Panc1 (cell line): ENCODE measurements at regions not wholly inside any gene's neighbourhood (a gene's known extent, or its start where the extent isn't known, plus 50 kb on each side); places are given as distances from the start of the nearest gene placed in this dataset.

Source experiments
- ATAC-seq: fragments of 200-7000 bp; cut with Tn5 transposase; 2 replicates; pipeline ENCODE4 v1.9.1; 2020; ENCODE audit warnings: mild to moderate bottlenecking, moderate library complexity
- BruUV-seq: library from RNA; stranded (reverse); fragments of 400-500 nt; replicated peaks from 2 replicates; lab custom pipeline; 2021; lab: Mats Ljungman, UMichigan
- CTCF ChIA-PET: fragments of 300-600 bp; sonication (Branson Sonifier 250); formaldehyde crosslinking; loops from one replicate; lab custom pipeline; 2022; ENCODE audit warnings: antibody characterized with exemption; lab: Charles Lee
- POLR2A ChIA-PET: fragments of 300-600 bp; sonication (Branson Sonifier 250); formaldehyde crosslinking; loops from one replicate; lab custom pipeline; 2022; ENCODE audit warnings: antibody characterized with exemption; lab: Charles Lee
- DNase-seq: peaks from one replicate; pipeline ENCODE4 v3.0.0-alpha.2; 2010; ENCODE audit warnings: low read depth, low spot score
- H3K27ac ChIP-seq: 2 replicates; pipeline ENCODE4 v1.5.1; 2011; ENCODE audit warnings: mild to moderate bottlenecking, low read length, inconsistent platforms
- H3K27me3 ChIP-seq: fragments of 200-500 bp; sonication (Bioruptor generic); 2 replicates; pipeline ENCODE4 v1.6.0; 2014; ENCODE audit warnings: low read length, inconsistent platforms; ENCODE audit not compliant: control insufficient read depth, insufficient read depth
- H3K36me3 ChIP-seq: fragments of 200-500 bp; sonication (Bioruptor generic); 2 replicates; pipeline ENCODE4 v1.5.1; 2014; ENCODE audit warnings: inconsistent platforms, mild to moderate bottlenecking, low read length, moderate library complexity; ENCODE audit not compliant: control insufficient read depth, insufficient read depth
- H3K4me1 ChIP-seq: 2 replicates; pipeline ENCODE4 v1.5.1; 2011; ENCODE audit warnings: inconsistent platforms, mild to moderate bottlenecking, low read length, moderate library complexity; ENCODE audit not compliant: control insufficient read depth, insufficient read depth
- H3K4me3 ChIP-seq, 2 experiments: 2 replicates each; pipeline ENCODE4 v1.5.1; 2011 to 2012; ENCODE audit warnings: low read depth in 2 of 2, low read length in 2 of 2, mild to moderate bottlenecking in 2 of 2, inconsistent platforms in 1 of 2, moderate library complexity in 1 of 2
- H3K9me3 ChIP-seq: fragments of 200-500 bp; sonication (Bioruptor generic); 2 replicates; pipeline ENCODE4 v1.5.1; 2014; ENCODE audit warnings: low read depth, mild to moderate bottlenecking, inconsistent platforms, low read length, moderate library complexity; ENCODE audit not compliant: control insufficient read depth, insufficient read depth
- POLR2AphosphoS5 ChIP-seq: IDR thresholded peaks from 2 replicates; pipeline ENCODE4 v1.6.1; 2012; ENCODE audit warnings: mild to moderate bottlenecking, low read depth, low read length, moderate library complexity
- SIN3A ChIP-seq: IDR thresholded peaks from 2 replicates; pipeline ENCODE4 v1.6.1; 2012; ENCODE audit warnings: low read depth, mild to moderate bottlenecking, low read length, moderate library complexity, borderline replicate concordance; ENCODE audit not compliant: insufficient read depth
- TCF7L2 ChIP-seq: IDR thresholded peaks from 2 replicates; pipeline ENCODE4 v1.6.1; 2011; ENCODE audit warnings: mild to moderate bottlenecking, low read depth, low read length, inconsistent platforms
- in situ Hi-C: cut with HindIII; loops from 2 replicates; pipeline ENCODE4 v1.10.0; 2016; ENCODE audit warnings: low sequenced_read_pairs, low pct_unique_long_range_greater_than_20kb
- intact Hi-C: fragments of 100-400 bp; cut with micrococcal nuclease; formaldehyde crosslinking; loops from one replicate; pipeline ENCODE4 v1.10.0; 2022; ENCODE audit not compliant: unreplicated experiment
- TF ChIP-seq, protein P1 (sequence below): fragments of 450-650 bp; IDR thresholded peaks from 2 replicates; pipeline ENCODE4 v1.5.1; 2017; ENCODE audit warnings: mild to moderate bottlenecking
- TF ChIP-seq, protein P2 (sequence below), 2 experiments: IDR thresholded peaks; 2 replicates each; pipeline ENCODE4 v1.6.1; 2011 to 2012; ENCODE audit warnings: low read depth in 2 of 2, control low read depth in 1 of 2, low read length in 1 of 2, mild to moderate bottlenecking in 1 of 2, moderate library complexity in 1 of 2; ENCODE audit not compliant: insufficient read depth in 1 of 2

DNA sequence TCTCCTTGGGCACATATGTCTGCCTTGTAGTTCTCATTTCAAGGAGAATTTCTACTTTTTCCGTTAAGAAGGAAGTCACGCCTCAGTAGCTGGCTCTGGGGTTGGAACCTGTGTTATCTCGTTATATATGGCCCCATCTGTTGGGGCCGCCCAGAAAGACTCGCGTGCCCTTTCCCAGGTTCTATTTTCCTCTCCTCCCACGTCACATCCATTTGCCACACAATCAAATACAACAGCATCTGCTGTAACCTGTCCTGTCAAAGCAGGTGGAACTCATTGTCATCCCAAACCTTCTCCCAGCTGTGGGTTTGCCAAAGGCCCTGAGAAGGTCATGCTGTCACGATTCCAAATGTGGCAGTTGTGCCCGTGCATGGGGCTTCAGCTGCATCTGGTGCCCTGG, 213.1 kb upstream of the ZBED5 start:
- POLR2A ChIA-PET, result no interaction called here
- H3K9me3 ChIP-seq, result no peaks in the 10 kb centered on the region
- in situ Hi-C loops (no loop called here), intact Hi-C loops (no loop called here)
- no peaks in the 10 kb centered on the region for H3K36me3 ChIP-seq
- no TSS peak for BruUV-seq
- no peaks in the 10 kb centered on the region for H3K4me1 ChIP-seq
- H3K27ac ChIP-seq, result no peak overlapping the region
- CTCF ChIA-PET, result no interaction called here
- ATAC-seq (no peak), DNase-seq (no peak)
- no peak overlapping the region for H3K4me3 ChIP-seq
- H3K27me3 ChIP-seq, result 0 out of 2 replicates have a peak, but pooled peaks cover 2% of the 10 kb centered on the region
- TF ChIP-seq, protein P1, sequence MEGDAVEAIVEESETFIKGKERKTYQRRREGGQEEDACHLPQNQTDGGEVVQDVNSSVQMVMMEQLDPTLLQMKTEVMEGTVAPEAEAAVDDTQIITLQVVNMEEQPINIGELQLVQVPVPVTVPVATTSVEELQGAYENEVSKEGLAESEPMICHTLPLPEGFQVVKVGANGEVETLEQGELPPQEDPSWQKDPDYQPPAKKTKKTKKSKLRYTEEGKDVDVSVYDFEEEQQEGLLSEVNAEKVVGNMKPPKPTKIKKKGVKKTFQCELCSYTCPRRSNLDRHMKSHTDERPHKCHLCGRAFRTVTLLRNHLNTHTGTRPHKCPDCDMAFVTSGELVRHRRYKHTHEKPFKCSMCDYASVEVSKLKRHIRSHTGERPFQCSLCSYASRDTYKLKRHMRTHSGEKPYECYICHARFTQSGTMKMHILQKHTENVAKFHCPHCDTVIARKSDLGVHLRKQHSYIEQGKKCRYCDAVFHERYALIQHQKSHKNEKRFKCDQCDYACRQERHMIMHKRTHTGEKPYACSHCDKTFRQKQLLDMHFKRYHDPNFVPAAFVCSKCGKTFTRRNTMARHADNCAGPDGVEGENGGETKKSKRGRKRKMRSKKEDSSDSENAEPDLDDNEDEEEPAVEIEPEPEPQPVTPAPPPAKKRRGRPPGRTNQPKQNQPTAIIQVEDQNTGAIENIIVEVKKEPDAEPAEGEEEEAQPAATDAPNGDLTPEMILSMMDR, result no peak
- TF ChIP-seq TCF7L2 (no peak), SIN3A (no peak), POLR2AphosphoS5 (no peak)
- TF ChIP-seq, protein P2, sequence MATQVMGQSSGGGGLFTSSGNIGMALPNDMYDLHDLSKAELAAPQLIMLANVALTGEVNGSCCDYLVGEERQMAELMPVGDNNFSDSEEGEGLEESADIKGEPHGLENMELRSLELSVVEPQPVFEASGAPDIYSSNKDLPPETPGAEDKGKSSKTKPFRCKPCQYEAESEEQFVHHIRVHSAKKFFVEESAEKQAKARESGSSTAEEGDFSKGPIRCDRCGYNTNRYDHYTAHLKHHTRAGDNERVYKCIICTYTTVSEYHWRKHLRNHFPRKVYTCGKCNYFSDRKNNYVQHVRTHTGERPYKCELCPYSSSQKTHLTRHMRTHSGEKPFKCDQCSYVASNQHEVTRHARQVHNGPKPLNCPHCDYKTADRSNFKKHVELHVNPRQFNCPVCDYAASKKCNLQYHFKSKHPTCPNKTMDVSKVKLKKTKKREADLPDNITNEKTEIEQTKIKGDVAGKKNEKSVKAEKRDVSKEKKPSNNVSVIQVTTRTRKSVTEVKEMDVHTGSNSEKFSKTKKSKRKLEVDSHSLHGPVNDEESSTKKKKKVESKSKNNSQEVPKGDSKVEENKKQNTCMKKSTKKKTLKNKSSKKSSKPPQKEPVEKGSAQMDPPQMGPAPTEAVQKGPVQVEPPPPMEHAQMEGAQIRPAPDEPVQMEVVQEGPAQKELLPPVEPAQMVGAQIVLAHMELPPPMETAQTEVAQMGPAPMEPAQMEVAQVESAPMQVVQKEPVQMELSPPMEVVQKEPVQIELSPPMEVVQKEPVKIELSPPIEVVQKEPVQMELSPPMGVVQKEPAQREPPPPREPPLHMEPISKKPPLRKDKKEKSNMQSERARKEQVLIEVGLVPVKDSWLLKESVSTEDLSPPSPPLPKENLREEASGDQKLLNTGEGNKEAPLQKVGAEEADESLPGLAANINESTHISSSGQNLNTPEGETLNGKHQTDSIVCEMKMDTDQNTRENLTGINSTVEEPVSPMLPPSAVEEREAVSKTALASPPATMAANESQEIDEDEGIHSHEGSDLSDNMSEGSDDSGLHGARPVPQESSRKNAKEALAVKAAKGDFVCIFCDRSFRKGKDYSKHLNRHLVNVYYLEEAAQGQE (IDR thresholded peaks at IDR 0.05; ENCODE audit: insufficient read depth in 1 of 2, low read depth in 2 of 2, low read length in 1 of 2), result no peak

DNA sequence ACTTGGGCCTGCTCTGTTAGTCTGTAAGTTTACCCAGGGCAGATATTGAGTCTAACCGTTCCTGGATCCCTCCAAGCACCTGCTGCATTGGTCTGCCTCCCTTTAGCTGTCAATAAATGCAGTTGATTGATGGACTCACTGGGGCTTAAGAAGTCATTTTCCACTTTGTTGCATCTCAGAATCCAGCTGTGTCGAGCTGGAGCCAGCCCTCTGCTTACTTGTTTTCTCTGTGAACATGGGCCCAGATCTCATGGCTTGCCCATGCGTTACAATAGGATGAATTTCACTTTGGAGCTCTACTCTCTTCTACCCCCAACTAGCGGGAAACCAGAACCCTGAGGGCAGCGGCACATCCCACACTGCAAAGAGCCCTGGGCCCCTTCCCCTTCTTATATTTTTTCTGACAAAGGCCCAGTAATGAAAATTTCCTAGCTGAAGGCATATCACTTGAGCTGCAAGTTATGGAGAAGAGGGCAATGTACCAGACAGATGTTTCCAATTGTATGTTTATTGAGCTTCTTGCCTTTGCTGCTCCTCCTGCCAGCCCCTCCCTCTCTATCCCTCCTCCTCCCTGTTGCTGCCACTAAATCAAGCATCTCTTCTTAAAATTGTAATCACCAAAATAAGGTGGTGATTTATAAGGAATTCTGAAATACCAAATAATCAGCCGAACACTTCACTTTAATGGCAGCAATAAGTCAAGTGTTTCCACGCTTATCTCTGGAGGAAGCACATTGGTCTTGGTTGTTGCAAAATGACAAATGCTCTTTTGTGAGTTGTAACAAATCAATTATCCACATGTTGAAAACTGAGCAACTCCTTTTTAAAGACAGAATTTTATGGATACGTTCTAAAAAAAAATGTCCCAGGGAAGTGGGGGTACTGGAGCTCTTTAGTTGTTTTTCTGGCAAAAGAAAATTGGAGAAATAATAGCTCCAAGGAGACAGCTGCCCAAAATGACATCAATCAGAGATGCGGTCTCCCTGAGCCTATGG, 212.3 kb upstream of the ZBED5 start:
- no peak overlapping the region for H3K4me3 ChIP-seq
- H3K27ac ChIP-seq, result no peak overlapping the region
- no peaks in the 10 kb centered on the region for H3K9me3 ChIP-seq
- 0 out of 2 replicates have a peak, but pooled peaks cover 2% of the 10 kb centered on the region for H3K27me3 ChIP-seq
- TF ChIP-seq TCF7L2 (no peak), POLR2AphosphoS5 (no peak), SIN3A (no peak)
- TF ChIP-seq, protein P1, result no peak
- TF ChIP-seq, protein P2 (IDR thresholded peaks at IDR 0.05; ENCODE audit: insufficient read depth in 1 of 2, low read depth in 2 of 2, low read length in 1 of 2), result no peak
- no peak for DNase-seq
- intact Hi-C loops (no loop called here), in situ Hi-C loops (no loop called here)
- CTCF ChIA-PET, result interaction anchor here (0.6 kb wide), 1 partner anchor 109 kb away, joined by 3 read pairs; no protein-coding TSS in a partner anchor
- H3K36me3 ChIP-seq, result no peaks in the 10 kb centered on the region
- BruUV-seq, result no TSS peak
- ATAC-seq, result no peak
- H3K4me1 ChIP-seq, result no peaks in the 10 kb centered on the region
- POLR2A ChIA-PET, result no interaction called here
